NB4 (cell line): ENCODE measurements at regions not wholly inside any gene's neighbourhood (a gene's known extent, or its start where the extent isn't known, plus 50 kb on each side); places are given as distances from the start of the nearest gene placed in this dataset.

Experiments
- POLR2A ChIP-seq: IDR thresholded peaks from 2 replicates; pipeline ENCODE4 v1.6.1; 2011; ENCODE audit warnings: mild to moderate bottlenecking; ENCODE audit not compliant: insufficient read length; ENCODE audit errors: extremely low read depth
- TF ChIP-seq, protein P1 (sequence below): IDR thresholded peaks from one replicate; pipeline ENCODE4 v1.5.1; 2012; ENCODE audit warnings: low read depth, low read length
- TF ChIP-seq, protein P2 (sequence below): IDR thresholded peaks from 2 replicates; pipeline ENCODE4 v1.6.1; 2011; ENCODE audit warnings: low read depth, low read length

- no peak for TF ChIP-seq POLR2A
- TF ChIP-seq, protein P1, sequence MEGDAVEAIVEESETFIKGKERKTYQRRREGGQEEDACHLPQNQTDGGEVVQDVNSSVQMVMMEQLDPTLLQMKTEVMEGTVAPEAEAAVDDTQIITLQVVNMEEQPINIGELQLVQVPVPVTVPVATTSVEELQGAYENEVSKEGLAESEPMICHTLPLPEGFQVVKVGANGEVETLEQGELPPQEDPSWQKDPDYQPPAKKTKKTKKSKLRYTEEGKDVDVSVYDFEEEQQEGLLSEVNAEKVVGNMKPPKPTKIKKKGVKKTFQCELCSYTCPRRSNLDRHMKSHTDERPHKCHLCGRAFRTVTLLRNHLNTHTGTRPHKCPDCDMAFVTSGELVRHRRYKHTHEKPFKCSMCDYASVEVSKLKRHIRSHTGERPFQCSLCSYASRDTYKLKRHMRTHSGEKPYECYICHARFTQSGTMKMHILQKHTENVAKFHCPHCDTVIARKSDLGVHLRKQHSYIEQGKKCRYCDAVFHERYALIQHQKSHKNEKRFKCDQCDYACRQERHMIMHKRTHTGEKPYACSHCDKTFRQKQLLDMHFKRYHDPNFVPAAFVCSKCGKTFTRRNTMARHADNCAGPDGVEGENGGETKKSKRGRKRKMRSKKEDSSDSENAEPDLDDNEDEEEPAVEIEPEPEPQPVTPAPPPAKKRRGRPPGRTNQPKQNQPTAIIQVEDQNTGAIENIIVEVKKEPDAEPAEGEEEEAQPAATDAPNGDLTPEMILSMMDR = no peak
- TF ChIP-seq, protein P2, sequence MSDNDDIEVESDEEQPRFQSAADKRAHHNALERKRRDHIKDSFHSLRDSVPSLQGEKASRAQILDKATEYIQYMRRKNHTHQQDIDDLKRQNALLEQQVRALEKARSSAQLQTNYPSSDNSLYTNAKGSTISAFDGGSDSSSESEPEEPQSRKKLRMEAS = no peak
Measured at GRCh38 chr14:101193845-101194372, 290.4 kb upstream of the RTL1 start.
